ENCODE measurements at regions not wholly inside any gene's neighbourhood (a gene's known extent, or its start where the extent isn't known, plus 50 kb on each side); places are given as distances from the start of the nearest gene placed in this dataset.

DNA sequence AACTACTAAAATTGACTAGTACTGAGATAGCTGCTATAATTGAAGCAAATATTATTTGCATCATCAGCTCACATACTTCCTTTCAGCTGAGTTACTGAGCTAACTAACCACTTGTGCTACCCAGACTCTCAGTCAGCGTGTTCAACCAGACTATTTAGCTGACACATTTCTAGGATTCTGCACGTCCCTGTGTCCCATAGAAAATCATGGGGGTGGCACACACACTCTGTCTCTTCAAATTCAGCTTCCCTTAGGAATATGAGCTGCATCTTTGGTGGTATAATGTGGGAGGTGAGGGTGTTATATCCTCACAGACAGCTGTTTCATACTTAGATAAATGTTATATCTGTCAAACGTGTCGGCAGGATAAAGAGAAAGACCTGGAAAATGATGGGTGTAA lies 424.0 kb downstream of the CDH2 start:
- TF ChIP-seq, protein P1, sequence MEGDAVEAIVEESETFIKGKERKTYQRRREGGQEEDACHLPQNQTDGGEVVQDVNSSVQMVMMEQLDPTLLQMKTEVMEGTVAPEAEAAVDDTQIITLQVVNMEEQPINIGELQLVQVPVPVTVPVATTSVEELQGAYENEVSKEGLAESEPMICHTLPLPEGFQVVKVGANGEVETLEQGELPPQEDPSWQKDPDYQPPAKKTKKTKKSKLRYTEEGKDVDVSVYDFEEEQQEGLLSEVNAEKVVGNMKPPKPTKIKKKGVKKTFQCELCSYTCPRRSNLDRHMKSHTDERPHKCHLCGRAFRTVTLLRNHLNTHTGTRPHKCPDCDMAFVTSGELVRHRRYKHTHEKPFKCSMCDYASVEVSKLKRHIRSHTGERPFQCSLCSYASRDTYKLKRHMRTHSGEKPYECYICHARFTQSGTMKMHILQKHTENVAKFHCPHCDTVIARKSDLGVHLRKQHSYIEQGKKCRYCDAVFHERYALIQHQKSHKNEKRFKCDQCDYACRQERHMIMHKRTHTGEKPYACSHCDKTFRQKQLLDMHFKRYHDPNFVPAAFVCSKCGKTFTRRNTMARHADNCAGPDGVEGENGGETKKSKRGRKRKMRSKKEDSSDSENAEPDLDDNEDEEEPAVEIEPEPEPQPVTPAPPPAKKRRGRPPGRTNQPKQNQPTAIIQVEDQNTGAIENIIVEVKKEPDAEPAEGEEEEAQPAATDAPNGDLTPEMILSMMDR (IDR thresholded peaks at IDR 0.05 in 8 of 11, conservative IDR thresholded peaks at IDR 0.05 in 3 of 11): no peak
- no peak for TF ChIP-seq POLR2A (IDR thresholded peaks at IDR 0.05)

Measured in spleen (tissue), 7 donors.